ENCODE measurements at regions not wholly inside any gene's neighbourhood (a gene's known extent, or its start where the extent isn't known, plus 50 kb on each side); places are given as distances from the start of the nearest gene placed in this dataset.

- TF ChIP-seq CTCF (IDR thresholded peaks at IDR 0.05) (no peak), POLR2A (IDR thresholded peaks at IDR 0.05) (no peak)
These were observed 656.0 kb upstream of the SGO1 start for GRCh38 chr3:20842002-20842401.

Measured in testis (tissue), 2 donors.